SK-N-SH (cell line): ENCODE measurements at regions not wholly inside any gene's neighbourhood (a gene's known extent, or its start where the extent isn't known, plus 50 kb on each side); places are given as distances from the start of the nearest gene placed in this dataset.

Source experiments
- CTCF ChIA-PET: fragments of 300-600, 350-600 bp; formaldehyde crosslinking; extraction: SDS; loops from one replicate; lab custom pipeline; 2021; lab: Yijun Ruan, JAX
- POLR2A ChIA-PET: fragments of 350-600 bp; sonication (Branson Sonifier 250); formaldehyde crosslinking; extraction: SDS; loops from one replicate; lab custom pipeline; 2020; ENCODE audit warnings: antibody characterized with exemption, inconsistent platforms; lab: Yijun Ruan, JAX
- DNase-seq: peaks from one replicate; pipeline ENCODE4 v3.0.0; 2012
- H2AFZ ChIP-seq: fragments of 200-600 bp; sonication (generic); 2 replicates; pipeline ENCODE4 v1.8.1; 2016; ENCODE audit warnings: antibody characterized with exemption, mild to moderate bottlenecking, low read depth
- H3F3A ChIP-seq: fragments of 200-600 bp; sonication (generic); replicated peaks from 2 replicates; pipeline ENCODE3; 2016; ENCODE audit warnings: antibody characterized with exemption, mild to moderate bottlenecking; ENCODE audit not compliant: insufficient read depth
- H3K27ac ChIP-seq, 2 experiments: fragments of 200-500 bp in 1 of 2; fragments of 200-600 bp in 1 of 2; sonication (Bioruptor generic) in 1 of 2; sonication (generic), shearing (Covaris generic) in 1 of 2; 2 replicates each; pipeline versions ENCODE4 v1.5.1 to v1.6.1; 2014 to 2016; ENCODE audit warnings: low read depth in 2 of 2, inconsistent platforms in 1 of 2, low read length in 1 of 2, mild to moderate bottlenecking in 1 of 2, mixed read lengths in 1 of 2
- H3K27me3 ChIP-seq: fragments of 200-600 bp; sonication (generic), shearing (Covaris generic); 2 replicates; pipeline ENCODE4 v1.6.1; 2016; ENCODE audit warnings: mixed run types; ENCODE audit not compliant: insufficient read depth
- H3K36me3 ChIP-seq, 2 experiments: fragments of 200-500 bp in 1 of 2; fragments of 200-600 bp in 1 of 2; sonication (Bioruptor generic) in 1 of 2; sonication (generic) in 1 of 2; replicated peaks in 1 of 2; 2 replicates each; pipeline versions ENCODE3 to v1.5.1; 2014 to 2016; ENCODE audit warnings: low read length in 1 of 2, mild to moderate bottlenecking in 1 of 2; ENCODE audit not compliant: insufficient read depth in 2 of 2, control insufficient read depth in 1 of 2
- H3K4me1 ChIP-seq, 2 experiments: fragments of 200-500 bp in 1 of 2; fragments of 200-600 bp in 1 of 2; sonication (Bioruptor generic) in 1 of 2; sonication (generic), shearing (Covaris generic) in 1 of 2; 2 replicates each; pipeline versions ENCODE4 v1.5.1 to v1.6.1; 2014 to 2016; ENCODE audit warnings: low read depth in 1 of 2, low read length in 1 of 2, mixed run types in 1 of 2; ENCODE audit not compliant: insufficient read depth in 2 of 2, control insufficient read depth in 1 of 2
- H3K4me2 ChIP-seq: fragments of 200-600 bp; sonication (generic), shearing (Covaris generic); 2 replicates; pipeline ENCODE4 v1.6.1; 2017; ENCODE audit warnings: mixed run types
- H3K4me3 ChIP-seq, 2 experiments: fragments of 200-500 bp in 1 of 2; fragments of 200-600 bp in 1 of 2; sonication (Bioruptor generic) in 1 of 2; sonication (generic), shearing (Covaris generic) in 1 of 2; 2 replicates each; pipeline versions ENCODE4 v1.5.1 to v1.8.1; 2014 to 2016; ENCODE audit warnings: low read depth in 2 of 2, inconsistent platforms in 1 of 2, low read length in 1 of 2, mild to moderate bottlenecking in 1 of 2, mixed read lengths in 1 of 2, moderate library complexity in 1 of 2
- H3K79me2 ChIP-seq: fragments of 200-600 bp; sonication (generic); 2 replicates; pipeline ENCODE4 v1.8.1; 2017; ENCODE audit warnings: mild to moderate bottlenecking; ENCODE audit not compliant: insufficient read depth
- H3K9ac ChIP-seq: fragments of 200-600 bp; sonication (generic); 2 replicates; pipeline ENCODE4 v1.6.1; 2017; ENCODE audit warnings: mixed run types
- H3K9me2 ChIP-seq: fragments of 200-600 bp; sonication (generic); 2 replicates; pipeline ENCODE4 v1.6.1; 2017; ENCODE audit warnings: mixed run types
- H3K9me3 ChIP-seq: fragments of 200-600 bp; sonication (generic); 2 replicates; pipeline ENCODE4 v1.6.1; 2017; ENCODE audit warnings: mixed run types, mild to moderate bottlenecking, moderate library complexity
- H4K20me1 ChIP-seq: fragments of 200-600 bp; sonication (generic); 2 replicates; pipeline ENCODE4 v1.6.1; 2017; ENCODE audit warnings: mild to moderate bottlenecking, mixed run types; ENCODE audit not compliant: insufficient read depth
- CHD2 ChIP-seq: fragments of 150-350 bp; IDR thresholded peaks from 2 replicates; pipeline ENCODE4 v1.6.1; 2018; ENCODE audit warnings: low read length; ENCODE audit not compliant: partially characterized antibody
- EZH2phosphoT487 ChIP-seq: fragments of 200-600 bp; sonication (generic); IDR thresholded peaks from 2 replicates; pipeline ENCODE4 v1.6.1; 2017; ENCODE audit warnings: low read depth, mixed run types, mild to moderate bottlenecking, antibody characterized with exemption, moderate library complexity, borderline replicate concordance
- GATA2 ChIP-seq: sonication (generic); formaldehyde crosslinking; IDR thresholded peaks from 2 replicates; pipeline ENCODE4 v1.5.0; 2020; ENCODE audit warnings: mild to moderate bottlenecking, missing genetic modification reagents
- NRF1 ChIP-seq: IDR thresholded peaks from 2 replicates; pipeline ENCODE4 v1.6.1; 2012; ENCODE audit warnings: low read depth, mild to moderate bottlenecking, low read length
- PBX3 ChIP-seq: IDR thresholded peaks from 2 replicates; pipeline ENCODE4; 2012
- RCOR1 ChIP-seq: fragments of 150-350 bp; IDR thresholded peaks from 2 replicates; pipeline ENCODE4 v1.6.1; 2017; ENCODE audit warnings: antibody characterized with exemption, low read length
- REST ChIP-seq: IDR thresholded peaks from 2 replicates; pipeline ENCODE4 v1.6.1; 2012; ENCODE audit warnings: mild to moderate bottlenecking, low read depth, low read length, moderate library complexity
- TEAD4 ChIP-seq: IDR thresholded peaks from 2 replicates; pipeline ENCODE4 v1.4.0; 2012; ENCODE audit warnings: mild to moderate bottlenecking, borderline replicate concordance; ENCODE audit not compliant: insufficient read depth
- WGBS: methylation state at CpG from one replicate; pipeline ENCODE4 v1.1.6; 2017; ENCODE audit warnings: low lambda C conversion rate; 5-methylcytosine and 5-hydroxymethylcytosine counted together
- TF ChIP-seq, protein P1 (sequence below): IDR thresholded peaks from 2 replicates; pipeline ENCODE4 v1.4.0; 2012; ENCODE audit warnings: low read depth
- TF ChIP-seq, protein P2 (sequence below): IDR thresholded peaks from 2 replicates; pipeline ENCODE4 v1.4.0; 2012; ENCODE audit warnings: low read depth, borderline replicate concordance

DNA sequence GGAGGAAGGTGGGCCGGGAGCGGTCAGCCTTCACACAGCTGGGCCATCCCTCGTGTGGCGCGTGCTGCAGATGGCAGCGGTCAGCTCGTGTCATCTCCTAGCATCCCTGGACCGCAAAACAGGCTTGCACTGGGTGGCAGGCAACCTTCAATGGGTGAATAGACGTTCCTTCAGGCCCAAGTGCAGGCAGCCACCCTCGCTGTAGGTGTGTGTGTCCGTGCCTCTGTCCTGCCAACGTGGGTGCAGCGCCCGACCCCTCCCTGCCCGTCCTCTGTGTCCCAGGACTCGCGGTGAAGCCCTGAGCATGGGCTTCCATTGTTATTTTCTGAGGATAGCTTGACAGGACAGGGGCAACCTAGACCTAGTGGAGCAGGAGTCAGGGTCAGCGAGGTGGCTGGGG is 79.8 kb upstream of the STOX2 start:
- ChIA-PET CTCF (interaction anchor here (0.8 to 3.6 kb wide), 5 partner anchors 10 to 438 kb away, joined by 3 to 17 read pairs (median 3); no protein-coding TSS in a partner anchor), POLR2A (no interaction called here)
- H3K4me2 ChIP-seq = no peak overlapping the region
- H3K4me3 ChIP-seq = no peak overlapping the region
- H3K4me1 ChIP-seq = peaks cover 0 to 15% of the 10 kb centered on the region in 2 experiments; a peak in 1 of 4 replicates
- no peak for DNase-seq
- H3K27me3 ChIP-seq = no peaks in the 10 kb centered on the region
- no peaks in the 10 kb centered on the region for H3F3A ChIP-seq
- no peak overlapping the region for H3K9ac ChIP-seq
- no peaks in the 10 kb centered on the region for H3K79me2 ChIP-seq
- H3K27ac ChIP-seq = no peak overlapping the region
- no peak overlapping the region for H2AFZ ChIP-seq
- H3K36me3 ChIP-seq = no peaks in the 10 kb centered on the region
- no peaks in the 10 kb centered on the region for H3K9me3 ChIP-seq
- 73% methylated on average over 8 of the region's 18 CpGs for WGBS
- no peaks in the 10 kb centered on the region for H4K20me1 ChIP-seq
- TF ChIP-seq CHD2 (no peak), PBX3 (no peak), REST (no peak), EZH2phosphoT487 (no peak), NRF1 (no peak), TEAD4 (no peak), RCOR1 (no peak), GATA2 (CRISPR knock-in tag) (no peak)
- TF ChIP-seq, protein P1, sequence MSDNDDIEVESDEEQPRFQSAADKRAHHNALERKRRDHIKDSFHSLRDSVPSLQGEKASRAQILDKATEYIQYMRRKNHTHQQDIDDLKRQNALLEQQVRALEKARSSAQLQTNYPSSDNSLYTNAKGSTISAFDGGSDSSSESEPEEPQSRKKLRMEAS = no peak
- TF ChIP-seq, protein P2, sequence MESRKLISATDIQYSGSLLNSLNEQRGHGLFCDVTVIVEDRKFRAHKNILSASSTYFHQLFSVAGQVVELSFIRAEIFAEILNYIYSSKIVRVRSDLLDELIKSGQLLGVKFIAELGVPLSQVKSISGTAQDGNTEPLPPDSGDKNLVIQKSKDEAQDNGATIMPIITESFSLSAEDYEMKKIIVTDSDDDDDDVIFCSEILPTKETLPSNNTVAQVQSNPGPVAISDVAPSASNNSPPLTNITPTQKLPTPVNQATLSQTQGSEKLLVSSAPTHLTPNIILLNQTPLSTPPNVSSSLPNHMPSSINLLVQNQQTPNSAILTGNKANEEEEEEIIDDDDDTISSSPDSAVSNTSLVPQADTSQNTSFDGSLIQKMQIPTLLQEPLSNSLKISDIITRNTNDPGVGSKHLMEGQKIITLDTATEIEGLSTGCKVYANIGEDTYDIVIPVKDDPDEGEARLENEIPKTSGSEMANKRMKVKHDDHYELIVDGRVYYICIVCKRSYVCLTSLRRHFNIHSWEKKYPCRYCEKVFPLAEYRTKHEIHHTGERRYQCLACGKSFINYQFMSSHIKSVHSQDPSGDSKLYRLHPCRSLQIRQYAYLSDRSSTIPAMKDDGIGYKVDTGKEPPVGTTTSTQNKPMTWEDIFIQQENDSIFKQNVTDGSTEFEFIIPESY = no peak
- H3K9me2 ChIP-seq = no peaks in the 10 kb centered on the region
